ENCODE measurements at regions not wholly inside any gene's neighbourhood (a gene's known extent, or its start where the extent isn't known, plus 50 kb on each side); places are given as distances from the start of the nearest gene placed in this dataset.

- WGBS, 2 experiments (ENCODE audit: extremely low coverage in 2 of 2, insufficient read length in 1 of 2): no CpG with 5 or more reads among the region's 3 CpGs
- H2AK5ac ChIP-seq (ENCODE audit: low read depth, low read length): no peak overlapping the region
- H2AK9ac ChIP-seq (replicated peaks; ENCODE audit: low read depth, low read length, poor library complexity): no peak overlapping the region
- no peak overlapping the region for H3K4ac ChIP-seq (ENCODE audit: low read depth, low read length)
- H3K23ac ChIP-seq (ENCODE audit: low read depth, low read length): no peak overlapping the region
- intact Hi-C loops (cut with micrococcal nuclease): no loop called here
- CTCF ChIA-PET: no interaction called here
- H2BK5ac ChIP-seq (ENCODE audit: low read depth, low read length, poor library complexity, severe bottlenecking): no peak overlapping the region
- H2AFZ ChIP-seq (replicated peaks; ENCODE audit: low read length, poor library complexity): no peak overlapping the region
- no peak overlapping the region for H3K4me2 ChIP-seq (ENCODE audit: low read depth, low read length)
- no peak overlapping the region for H3K18ac ChIP-seq (ENCODE audit: low read depth, low read length)
- no peaks in the 10 kb centered on the region for H4K20me1 ChIP-seq (ENCODE audit: insufficient read depth, low read length)
- POLR2A ChIA-PET (ENCODE audit: unreplicated experiment): no interaction called here
- no peaks in the 10 kb centered on the region for H3K36me3 ChIP-seq (ENCODE audit: control insufficient read depth, insufficient read depth, low read length)
- no peaks in the 10 kb centered on the region for H3K27me3 ChIP-seq (ENCODE audit: control insufficient read depth, insufficient read depth, low read length)
- peaks cover 2% of the 10 kb centered on the region for H3K9me3 ChIP-seq (ENCODE audit: control insufficient read depth, insufficient read depth, low read length)
- no peak overlapping the region for H4K8ac ChIP-seq (ENCODE audit: low read depth in 2 of 2, low read length in 2 of 2)
- no TSS peak for BruUV-seq (replicated peaks)
- no peak for ATAC-seq (ENCODE audit: low read depth)
- H3K4me1 ChIP-seq (ENCODE audit: control insufficient read depth, insufficient read depth, low read length): no peaks in the 10 kb centered on the region
- no peak overlapping the region for H4K5ac ChIP-seq (ENCODE audit: low read depth, low read length)
- no peak overlapping the region for H2BK15ac ChIP-seq (ENCODE audit: low read depth, low read length)
- in situ Hi-C loops (cut with MboI; ENCODE audit: low sequenced_read_pairs): no loop called here
- H3K27ac ChIP-seq (ENCODE audit: insufficient read depth, low read length): no peak overlapping the region
- no peak for DNase-seq
- no peak overlapping the region for H2BK20ac ChIP-seq (ENCODE audit: low read depth, low read length)
- H3K9me1 ChIP-seq (ENCODE audit: insufficient read depth, low read length): no peaks in the 10 kb centered on the region
- no peak for TF ChIP-seq RFX5 (IDR thresholded peaks at IDR 0.05; ENCODE audit: low read depth, low read length)
- TF ChIP-seq FOS (IDR thresholded peaks at IDR 0.05; ENCODE audit: low read depth, low read length): no peak
- no peak for TF ChIP-seq MAFK (IDR thresholded peaks at IDR 0.05; ENCODE audit: low read depth, low read length)
- TF ChIP-seq MAZ (IDR thresholded peaks at IDR 0.05; ENCODE audit: borderline replicate concordance, low read depth, low read length): no peak
- no peak for TF ChIP-seq SMC3 (IDR thresholded peaks at IDR 0.05; ENCODE audit: low read depth, low read length)
- no peak for TF ChIP-seq CEBPB (IDR thresholded peaks at IDR 0.05; ENCODE audit: low read depth, low read length)
- no peak for TF ChIP-seq USF2 (IDR thresholded peaks at IDR 0.05; ENCODE audit: low read depth, low read length)
- TF ChIP-seq ELK1 (IDR thresholded peaks at IDR 0.05; ENCODE audit: borderline replicate concordance, low read depth, low read length): no peak
- H3K9ac ChIP-seq (ENCODE audit: low read depth, low read length): no peak overlapping the region
- H3K79me1 ChIP-seq (ENCODE audit: low read depth in 1 of 2, low read length in 2 of 2): no peaks in the 10 kb centered on the region
- dilution Hi-C loops (cut with HindIII; ENCODE audit: low sequenced_read_pairs, unreplicated experiment): no loop called here
- no peak overlapping the region for H3K4me3 ChIP-seq (ENCODE audit: insufficient read depth, low read depth, low read length)
- no peak overlapping the region for H4K91ac ChIP-seq (ENCODE audit: insufficient read depth, low read depth, low read length)
- H3K56ac ChIP-seq (ENCODE audit: extremely low read depth, insufficient read depth, low read length): no peak overlapping the region
- H3K14ac ChIP-seq (replicated peaks; ENCODE audit: low read depth, low read length): no peak overlapping the region
- H2BK120ac ChIP-seq (ENCODE audit: low read depth, low read length): no peak overlapping the region
Observed at GRCh38 chr6:120405947-120406346, 928.3 kb downstream of the TBC1D32 start.

Data from IMR-90 (cell line).